ENCODE measurements at regions not wholly inside any gene's neighbourhood (a gene's known extent, or its start where the extent isn't known, plus 50 kb on each side); places are given as distances from the start of the nearest gene placed in this dataset.

DNA sequence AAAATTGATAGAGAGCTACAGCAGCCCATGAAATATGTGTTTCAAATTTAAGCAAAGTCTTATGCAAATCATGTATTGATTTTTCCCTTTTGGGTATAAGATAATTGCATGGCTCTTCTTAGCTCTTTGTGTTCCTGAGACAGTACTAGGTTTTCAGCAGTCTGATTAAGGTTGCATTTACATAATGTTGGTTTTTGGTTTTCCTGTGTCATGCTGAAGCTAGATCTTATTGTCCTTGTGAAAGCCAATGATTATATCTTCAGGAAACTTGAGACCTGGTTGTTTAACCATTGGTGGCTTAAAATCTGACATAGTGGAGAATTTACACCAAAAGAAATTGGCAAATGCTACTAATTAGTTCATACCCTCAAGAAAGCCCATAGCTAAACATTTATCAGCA, 392.6 kb downstream of the ZPLD1 start:
- no peaks in the 10 kb centered on the region for H3K9me3 Mint-ChIP-seq
- H3K4me3 Mint-ChIP-seq (ENCODE audit: low read depth): no peak overlapping the region
- DNase-seq (ENCODE audit: low spot score): no peak

DNA sequence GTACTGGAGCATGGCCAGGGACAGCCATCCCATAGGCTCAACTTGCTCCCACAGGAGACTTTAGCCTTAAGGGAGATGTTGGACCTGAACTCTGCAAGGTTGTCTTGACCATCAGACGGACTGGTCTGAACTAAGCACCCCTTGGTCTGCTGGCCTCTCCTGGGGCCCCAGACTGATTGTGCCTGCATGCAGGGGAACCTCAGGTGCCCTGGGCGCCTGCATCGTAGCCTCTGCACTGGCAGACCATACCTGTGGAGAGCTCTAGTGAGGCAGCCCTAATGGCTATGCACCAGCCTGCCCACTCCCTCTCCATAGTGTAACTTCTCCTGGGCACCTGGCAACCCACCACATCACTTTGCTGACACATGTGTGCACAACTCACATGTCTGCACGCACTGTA, 395.6 kb downstream of the ZPLD1 start:
- Mint-ChIP-seq H3K36me3 (ENCODE audit: low read depth) (no peaks in the 10 kb centered on the region), H3K9me3 (no peaks in the 10 kb centered on the region), H3K4me3 (ENCODE audit: low read depth) (no peak overlapping the region), H3K27me3 (ENCODE audit: low read depth) (no peaks in the 10 kb centered on the region), H3K4me1 (ENCODE audit: low read depth) (no peaks in the 10 kb centered on the region), H3K27ac (no peak overlapping the region)
- intact Hi-C loops (cut with micrococcal nuclease): no loop called here
- DNase-seq (ENCODE audit: low spot score): no peak

More for the DNA sequence above, 392.6 kb downstream of the ZPLD1 start:
- Mint-ChIP-seq H3K36me3 (ENCODE audit: low read depth) (no peaks in the 10 kb centered on the region), H3K4me1 (ENCODE audit: low read depth) (no peaks in the 10 kb centered on the region), H3K27ac (no peak overlapping the region), H3K27me3 (ENCODE audit: low read depth) (no peaks in the 10 kb centered on the region)
- intact Hi-C loops (cut with micrococcal nuclease): no loop called here

DNA sequence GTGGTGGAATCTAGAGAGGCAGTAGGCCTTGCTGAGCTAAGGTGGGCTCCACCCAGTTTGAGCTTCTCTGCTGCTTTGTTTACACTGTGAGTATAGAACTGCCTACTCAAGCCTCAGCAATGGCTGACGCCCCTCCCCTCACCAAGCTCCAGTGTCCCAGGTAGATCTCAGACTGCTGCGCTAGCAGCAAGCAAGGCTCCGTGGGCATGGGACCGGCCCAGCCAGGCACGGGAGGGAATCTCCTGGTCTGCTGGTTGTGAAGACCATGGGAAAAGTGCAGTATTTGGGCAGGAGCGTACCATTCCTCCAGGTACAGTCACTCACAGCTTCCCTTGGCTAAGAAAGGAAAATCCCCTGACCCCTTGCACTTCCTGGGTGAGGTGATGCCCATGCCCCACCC, 407.1 kb downstream of the ZPLD1 start:
- intact Hi-C loops (cut with micrococcal nuclease): no loop called here
- Mint-ChIP-seq H3K27ac (no peak overlapping the region), H3K36me3 (ENCODE audit: low read depth) (no peaks in the 10 kb centered on the region)

DNA sequence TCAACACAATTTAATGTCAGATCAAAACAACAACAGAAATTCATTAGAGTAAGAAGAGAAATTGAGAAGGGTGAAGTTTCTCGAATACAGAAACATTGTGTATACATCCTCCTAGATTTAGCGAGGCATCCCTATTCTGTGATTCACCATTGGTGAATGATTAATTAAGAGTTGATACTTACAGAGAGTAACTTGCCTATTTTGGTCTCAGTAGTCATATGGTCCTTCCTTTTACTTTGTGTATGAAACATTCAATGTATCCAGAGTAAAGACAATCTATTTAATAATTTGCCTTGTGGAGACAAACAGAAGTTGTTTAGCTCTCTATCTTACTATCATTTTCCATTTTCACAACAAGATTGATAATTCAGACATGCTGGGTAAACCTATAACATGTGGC, 432.0 kb downstream of the ZPLD1 start:
- Mint-ChIP-seq H3K27ac (no peak overlapping the region), H3K36me3 (ENCODE audit: low read depth) (no peaks in the 10 kb centered on the region), H3K9me3 (no peaks in the 10 kb centered on the region), H3K27me3 (ENCODE audit: low read depth) (no peaks in the 10 kb centered on the region), H3K4me1 (ENCODE audit: low read depth) (no peaks in the 10 kb centered on the region), H3K4me3 (ENCODE audit: low read depth) (no peak overlapping the region)
- intact Hi-C loops (cut with micrococcal nuclease): no loop called here
- no peak for DNase-seq (ENCODE audit: low spot score)

More for the DNA sequence above, 407.1 kb downstream of the ZPLD1 start:
- Mint-ChIP-seq H3K4me3 (ENCODE audit: low read depth) (no peak overlapping the region), H3K4me1 (ENCODE audit: low read depth) (no peaks in the 10 kb centered on the region), H3K27me3 (ENCODE audit: low read depth) (no peaks in the 10 kb centered on the region), H3K9me3 (peaks cover 10% of the 10 kb centered on the region)
- no peak for DNase-seq (ENCODE audit: low spot score)

DNA sequence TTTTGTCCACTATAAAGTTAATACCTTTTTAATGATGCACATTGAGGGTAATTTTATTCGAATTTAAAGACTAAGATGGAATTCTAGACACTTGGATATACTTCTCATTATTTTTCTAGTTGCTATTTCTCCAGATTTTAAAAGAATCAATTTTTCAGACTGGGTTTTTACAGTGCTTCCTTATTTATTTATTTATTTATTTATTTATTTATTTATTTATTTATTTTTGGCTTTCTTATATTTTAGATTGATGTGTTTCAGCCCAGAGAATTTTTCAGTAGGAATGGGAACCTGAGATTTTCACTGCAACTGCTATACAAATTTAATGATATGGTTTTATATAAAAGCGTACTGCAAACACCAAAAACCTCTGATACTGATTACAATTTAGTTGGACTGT, 448.7 kb downstream of the ZPLD1 start:
- Mint-ChIP-seq H3K9me3 (no peaks in the 10 kb centered on the region), H3K36me3 (ENCODE audit: low read depth) (no peaks in the 10 kb centered on the region), H3K27me3 (ENCODE audit: low read depth) (no peaks in the 10 kb centered on the region), H3K27ac (no peak overlapping the region), H3K4me3 (ENCODE audit: low read depth) (no peak overlapping the region), H3K4me1 (ENCODE audit: low read depth) (no peaks in the 10 kb centered on the region)
- no peak for DNase-seq (ENCODE audit: low spot score)
- intact Hi-C loops (cut with micrococcal nuclease): no loop called here

DNA sequence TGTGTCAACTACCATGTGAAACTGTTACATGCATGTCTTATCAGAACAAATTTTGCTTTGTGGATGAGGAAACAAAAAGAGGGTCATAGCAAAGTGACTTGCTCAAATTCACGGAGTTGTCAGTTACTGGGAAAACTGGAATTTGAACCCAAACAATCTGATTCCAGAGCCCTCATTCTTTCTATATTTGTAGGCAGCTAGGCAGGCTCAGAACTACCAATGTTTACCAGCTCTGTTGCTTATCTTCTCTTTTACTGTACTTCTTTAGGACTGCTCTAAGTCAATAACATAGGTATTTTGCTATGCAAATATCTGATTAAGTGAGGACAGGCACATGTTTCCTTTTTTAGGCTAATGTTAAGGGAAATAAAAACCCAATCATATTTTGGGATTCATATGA, 450.5 kb downstream of the ZPLD1 start:
- Mint-ChIP-seq H3K4me1 (ENCODE audit: low read depth) (no peaks in the 10 kb centered on the region), H3K36me3 (ENCODE audit: low read depth) (no peaks in the 10 kb centered on the region), H3K27me3 (ENCODE audit: low read depth) (no peaks in the 10 kb centered on the region), H3K9me3 (no peaks in the 10 kb centered on the region), H3K27ac (no peak overlapping the region), H3K4me3 (ENCODE audit: low read depth) (no peak overlapping the region)
- intact Hi-C loops (cut with micrococcal nuclease): no loop called here
- DNase-seq (ENCODE audit: low spot score): no peak

DNA sequence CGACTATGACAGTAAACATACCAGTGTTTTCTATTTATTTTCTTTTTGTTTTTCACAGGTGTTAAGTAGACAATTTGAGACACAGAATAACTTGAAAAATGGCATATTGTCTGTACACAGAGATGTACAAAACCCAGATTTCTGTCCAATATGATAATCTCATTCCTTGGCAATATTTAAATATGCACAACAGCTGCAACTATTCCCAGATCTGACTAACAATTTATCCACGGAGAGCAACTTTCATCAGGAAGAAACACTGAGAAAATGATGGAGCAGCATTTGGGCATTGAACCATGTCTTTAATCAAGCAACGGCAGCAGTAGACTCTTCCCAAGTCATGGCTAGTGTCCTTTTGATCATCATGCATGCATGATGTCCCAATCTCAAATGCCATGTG, 452.6 kb downstream of the ZPLD1 start:
- Mint-ChIP-seq H3K4me1 (ENCODE audit: low read depth) (no peaks in the 10 kb centered on the region), H3K4me3 (ENCODE audit: low read depth) (no peak overlapping the region), H3K27ac (no peak overlapping the region), H3K9me3 (no peaks in the 10 kb centered on the region), H3K36me3 (ENCODE audit: low read depth) (no peaks in the 10 kb centered on the region), H3K27me3 (ENCODE audit: low read depth) (no peaks in the 10 kb centered on the region)
- DNase-seq (ENCODE audit: low spot score): no peak
- intact Hi-C loops (cut with micrococcal nuclease): no loop called here

DNA sequence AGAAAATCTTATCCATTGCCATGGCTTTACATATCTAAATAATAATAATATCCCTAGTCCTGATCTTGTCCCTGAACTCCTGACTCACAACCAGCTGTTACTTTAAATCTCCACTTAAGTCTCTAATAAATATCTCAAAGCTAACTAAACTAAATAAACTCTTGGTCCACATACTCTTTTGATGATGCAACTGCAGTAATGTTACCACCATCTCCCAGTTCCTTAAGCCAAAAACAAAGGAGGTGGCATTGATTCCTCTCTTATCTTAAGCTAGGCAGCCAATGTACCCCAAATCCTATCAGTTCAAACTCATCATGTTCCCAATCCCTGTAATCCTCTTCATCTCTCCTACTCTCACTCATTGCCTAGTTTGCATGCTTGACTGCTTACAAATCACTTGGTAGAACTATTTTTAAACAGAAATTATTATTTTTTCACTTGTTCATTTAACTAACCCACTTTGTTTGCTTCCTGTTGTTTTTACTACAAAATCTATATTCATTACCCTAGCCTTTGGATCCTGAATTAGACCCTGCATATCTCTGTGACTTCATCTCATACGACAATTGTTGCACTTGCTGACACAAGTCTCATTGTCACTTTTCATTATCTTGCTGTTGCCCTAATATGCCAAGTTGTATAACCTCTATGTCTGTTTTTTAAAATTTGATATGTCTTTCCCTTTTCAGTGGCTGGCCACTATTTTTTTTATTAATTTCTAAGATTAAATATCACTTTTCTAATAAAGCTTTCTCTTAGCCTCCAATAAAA, 462.2 kb downstream of the ZPLD1 start:
- no peaks in the 10 kb centered on the region for H3K9me3 Mint-ChIP-seq
- no peak overlapping the region for H3K4me3 Mint-ChIP-seq (ENCODE audit: low read depth)
- no peaks in the 10 kb centered on the region for H3K36me3 Mint-ChIP-seq (ENCODE audit: low read depth)
- no peak for DNase-seq (ENCODE audit: low spot score)
- H3K4me1 Mint-ChIP-seq (ENCODE audit: low read depth): no peaks in the 10 kb centered on the region
- intact Hi-C loops (cut with micrococcal nuclease): no loop called here
- H3K27ac Mint-ChIP-seq: no peak overlapping the region
- H3K27me3 Mint-ChIP-seq (ENCODE audit: low read depth): no peaks in the 10 kb centered on the region

DNA sequence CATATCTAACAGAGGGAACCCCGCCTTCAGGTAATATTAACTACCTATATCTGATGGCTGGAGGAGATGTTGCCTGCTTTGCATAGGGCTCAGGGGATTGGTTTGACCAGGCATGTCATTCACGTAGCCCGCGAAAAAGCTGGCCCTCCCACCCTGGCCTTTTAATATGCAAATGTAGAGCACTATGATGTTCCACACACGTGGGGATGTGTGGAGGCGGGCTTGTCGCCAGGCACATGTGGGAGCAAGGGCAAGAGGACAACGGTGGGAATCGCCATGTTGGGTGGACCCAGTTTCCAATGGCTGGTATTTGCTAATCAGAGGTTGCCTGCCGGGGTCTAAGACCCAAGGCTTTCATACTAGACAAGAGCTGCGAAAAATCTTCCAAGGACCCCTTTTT, 469.8 kb downstream of the ZPLD1 start:
- Mint-ChIP-seq H3K4me1 (ENCODE audit: low read depth) (no peaks in the 10 kb centered on the region), H3K4me3 (ENCODE audit: low read depth) (no peak overlapping the region), H3K36me3 (ENCODE audit: low read depth) (no peaks in the 10 kb centered on the region), H3K27ac (no peak overlapping the region), H3K9me3 (no peaks in the 10 kb centered on the region), H3K27me3 (ENCODE audit: low read depth) (no peaks in the 10 kb centered on the region)
- no peak for DNase-seq (ENCODE audit: low spot score)
- intact Hi-C loops (cut with micrococcal nuclease): no loop called here

DNA sequence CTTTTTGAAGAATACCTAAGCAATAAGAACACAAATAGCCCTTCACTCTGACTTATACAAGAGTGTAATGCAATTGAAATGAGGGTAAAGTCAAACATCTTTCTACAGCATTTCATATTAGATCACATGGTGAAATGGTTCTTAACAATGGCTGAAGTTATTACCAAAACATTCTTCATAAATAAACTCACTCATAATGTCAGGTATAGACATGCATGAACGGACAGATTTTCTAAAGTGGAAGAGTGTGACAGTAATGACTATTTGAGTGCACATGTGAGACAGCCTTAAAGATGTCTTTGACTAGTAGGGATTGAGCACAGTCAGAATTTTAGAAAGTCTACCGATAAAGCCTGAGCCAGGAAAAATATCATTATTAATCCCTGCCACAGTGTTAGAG, 471.0 kb downstream of the ZPLD1 start:
- no peak overlapping the region for H3K27ac Mint-ChIP-seq

DNA sequence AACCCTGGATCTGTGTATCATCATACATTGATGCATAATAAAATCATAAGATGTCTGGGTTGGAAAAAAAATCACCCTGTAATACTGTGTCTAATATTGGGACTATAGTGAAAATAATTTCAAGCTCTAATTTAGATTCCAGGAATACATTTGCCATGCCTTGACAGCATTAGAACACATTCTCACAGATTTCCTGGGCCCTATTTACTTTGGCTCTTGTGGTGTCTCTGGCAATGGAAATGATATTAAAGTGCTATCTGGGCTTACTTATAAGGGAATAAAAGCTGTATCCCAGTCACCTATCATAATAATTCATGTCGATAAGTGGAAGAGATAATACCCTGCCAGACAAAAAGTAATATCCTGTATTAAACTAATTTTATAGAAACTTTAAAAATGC, 472.0 kb downstream of the ZPLD1 start:
- intact Hi-C loops (cut with micrococcal nuclease): no loop called here
- no peak for DNase-seq (ENCODE audit: low spot score)
- no peaks in the 10 kb centered on the region for H3K27me3 Mint-ChIP-seq (ENCODE audit: low read depth)
- no peak overlapping the region for H3K27ac Mint-ChIP-seq
- H3K4me1 Mint-ChIP-seq (ENCODE audit: low read depth): no peaks in the 10 kb centered on the region
- no peak overlapping the region for H3K4me3 Mint-ChIP-seq (ENCODE audit: low read depth)
- H3K9me3 Mint-ChIP-seq: no peaks in the 10 kb centered on the region
- no peaks in the 10 kb centered on the region for H3K36me3 Mint-ChIP-seq (ENCODE audit: low read depth)

More for the DNA sequence above, 471.0 kb downstream of the ZPLD1 start:
- DNase-seq (ENCODE audit: low spot score): no peak
- intact Hi-C loops (cut with micrococcal nuclease): no loop called here
- no peaks in the 10 kb centered on the region for H3K4me1 Mint-ChIP-seq (ENCODE audit: low read depth)
- no peaks in the 10 kb centered on the region for H3K9me3 Mint-ChIP-seq
- no peak overlapping the region for H3K4me3 Mint-ChIP-seq (ENCODE audit: low read depth)
- H3K36me3 Mint-ChIP-seq (ENCODE audit: low read depth): no peaks in the 10 kb centered on the region
- H3K27me3 Mint-ChIP-seq (ENCODE audit: low read depth): no peaks in the 10 kb centered on the region

DNA sequence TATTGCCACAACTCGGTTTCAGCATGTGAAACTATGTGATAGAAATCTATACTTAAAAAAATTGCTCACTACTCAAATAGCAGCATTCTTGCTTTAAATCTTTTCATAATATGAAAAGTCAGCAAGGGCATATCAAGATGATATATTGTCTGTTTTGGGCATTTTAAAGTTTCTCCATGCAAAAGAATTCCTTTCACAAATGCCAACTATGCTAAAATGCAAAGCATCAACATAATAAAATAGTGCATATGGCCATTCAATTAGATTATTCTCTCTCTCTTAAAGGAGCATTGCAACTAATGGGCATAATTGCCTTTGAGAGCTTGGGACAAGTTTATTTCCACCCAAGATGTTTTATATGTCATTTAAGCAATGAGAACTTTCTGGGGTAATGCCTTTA, 475.1 kb downstream of the ZPLD1 start:
- H3K36me3 Mint-ChIP-seq (ENCODE audit: low read depth): no peaks in the 10 kb centered on the region
- no peaks in the 10 kb centered on the region for H3K4me1 Mint-ChIP-seq (ENCODE audit: low read depth)
- intact Hi-C loops (cut with micrococcal nuclease): no loop called here
- H3K9me3 Mint-ChIP-seq: no peaks in the 10 kb centered on the region
- no peak overlapping the region for H3K27ac Mint-ChIP-seq
- H3K4me3 Mint-ChIP-seq (ENCODE audit: low read depth): no peak overlapping the region
- DNase-seq (ENCODE audit: low spot score): no peak
- H3K27me3 Mint-ChIP-seq (ENCODE audit: low read depth): no peaks in the 10 kb centered on the region

DNA sequence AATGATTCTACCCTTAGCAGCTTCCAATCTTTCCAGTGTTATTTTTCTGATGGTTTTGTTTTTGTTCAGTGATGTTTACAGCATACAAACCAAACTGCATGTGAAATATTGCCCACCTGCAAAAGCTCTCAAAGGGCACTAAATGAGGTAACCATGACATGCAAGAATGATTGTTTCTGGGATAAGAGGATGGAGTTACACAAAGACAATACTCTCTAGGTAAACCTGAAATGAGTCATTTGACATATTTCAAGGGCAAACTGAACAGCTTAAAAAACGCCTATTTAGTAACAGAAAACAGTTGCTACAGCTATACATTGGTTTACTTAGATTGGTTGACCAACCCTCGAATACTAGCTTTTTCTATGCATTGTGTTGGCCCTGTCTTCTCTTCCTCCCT, 481.7 kb downstream of the ZPLD1 start:
- intact Hi-C loops (cut with micrococcal nuclease): no loop called here
- H3K27ac Mint-ChIP-seq: no peak overlapping the region
- no peaks in the 10 kb centered on the region for H3K36me3 Mint-ChIP-seq (ENCODE audit: low read depth)
- DNase-seq (ENCODE audit: low spot score): no peak
- no peaks in the 10 kb centered on the region for H3K4me1 Mint-ChIP-seq (ENCODE audit: low read depth)
- H3K27me3 Mint-ChIP-seq (ENCODE audit: low read depth): no peaks in the 10 kb centered on the region
- H3K9me3 Mint-ChIP-seq: peaks cover 4% of the 10 kb centered on the region
- no peak overlapping the region for H3K4me3 Mint-ChIP-seq (ENCODE audit: low read depth)

DNA sequence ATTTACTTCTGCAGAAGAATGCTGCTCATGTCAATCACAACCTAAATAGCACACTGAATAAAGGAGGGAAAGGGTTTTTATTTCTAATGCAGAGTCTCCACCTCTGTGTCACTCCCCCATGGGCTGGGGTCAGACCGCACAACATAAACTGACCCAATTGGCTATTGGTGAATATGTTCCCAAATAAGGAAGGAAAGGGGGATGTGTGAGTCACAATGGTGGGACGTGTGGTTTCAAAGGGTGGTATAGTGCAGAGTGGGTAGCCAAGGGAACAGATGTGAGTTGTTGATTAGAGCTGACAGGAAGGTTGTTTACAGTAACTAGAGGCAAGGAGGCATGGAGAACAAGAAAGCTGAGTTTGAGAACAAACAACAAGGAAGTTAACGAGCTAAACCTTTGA, 491.8 kb downstream of the ZPLD1 start:
- H3K4me1 Mint-ChIP-seq (ENCODE audit: low read depth): no peaks in the 10 kb centered on the region
- peaks cover 29% of the 10 kb centered on the region for H3K9me3 Mint-ChIP-seq
- no peaks in the 10 kb centered on the region for H3K36me3 Mint-ChIP-seq (ENCODE audit: low read depth)
- intact Hi-C loops (cut with micrococcal nuclease): no loop called here
- no peak for DNase-seq (ENCODE audit: low spot score)
- H3K27ac Mint-ChIP-seq: no peak overlapping the region
- no peaks in the 10 kb centered on the region for H3K27me3 Mint-ChIP-seq (ENCODE audit: low read depth)
- H3K4me3 Mint-ChIP-seq (ENCODE audit: low read depth): no peak overlapping the region

Data from activated T-helper 2 cell treated with anti-CD3 and anti-CD28 coated beads, Interferon-gamma antibody, Interleukin-2, Interleukin-4, amounts not matched to agents 10 μg/mL and 5 μg/mL and 100 μg/mL, durations not matched to agents 14 hours and 24 hours and 36 hours (primary cell).